ENCODE measurements at regions not wholly inside any gene's neighbourhood (a gene's known extent, or its start where the extent isn't known, plus 50 kb on each side); places are given as distances from the start of the nearest gene placed in this dataset.

GRCh38 chr13:76519685-76520084, 366.5 kb downstream of the KCTD12 start:
- ATAC-seq (ENCODE audit: low read depth in 2 of 2) (no peak), DNase-seq (no peak)
- H3K27me3 Mint-ChIP-seq = no peaks in the 10 kb centered on the region
- Histone ChIP-seq H3K36me3 (ENCODE audit: control insufficient read depth, insufficient read depth, low read length) (no peaks in the 10 kb centered on the region), H3K4me1 (ENCODE audit: control insufficient read depth, insufficient read depth, low read length, poor library complexity, severe bottlenecking) (no peaks in the 10 kb centered on the region), H3K27me3 (ENCODE audit: control insufficient read depth, insufficient read depth, low read length) (no peaks in the 10 kb centered on the region), H3K27ac (ENCODE audit: insufficient read depth, low read length, poor library complexity, severe bottlenecking) (no peak overlapping the region), H3K9me3 (ENCODE audit: control insufficient read depth in 2 of 2, low read length in 2 of 2) (no peaks in the 10 kb centered on the region), H3K4me3 (ENCODE audit: low read depth, low read length) (no peak overlapping the region)
- H3K9me3 Mint-ChIP-seq = peaks cover 0 to 2% (median 0%) of the 10 kb centered on the region in 7 donors
- no peaks in the 10 kb centered on the region for H3K4me1 Mint-ChIP-seq
- no peak overlapping the region for H3K4me3 Mint-ChIP-seq
- no peak overlapping the region for H3K27ac Mint-ChIP-seq
- no peaks in the 10 kb centered on the region for H3K36me3 Mint-ChIP-seq

GRCh38 chr13:76516586-76516985, 369.6 kb downstream of the KCTD12 start:
- ATAC-seq (ENCODE audit: low read depth in 2 of 2) (no peak), DNase-seq (no peak)
- H3K9me3 ChIP-seq (ENCODE audit: control insufficient read depth in 2 of 2, low read length in 2 of 2) = no peaks in the 10 kb centered on the region
- Mint-ChIP-seq H3K27ac (no peak overlapping the region), H3K27me3 (peaks cover 5% of the 10 kb centered on the region), H3K4me1 (no peaks in the 10 kb centered on the region), H3K36me3 (no peaks in the 10 kb centered on the region), H3K9me3 (peaks cover 0 to 4% (median 0%) of the 10 kb centered on the region in 7 donors), H3K4me3 (no peak overlapping the region)
- H3K36me3 ChIP-seq (ENCODE audit: control insufficient read depth, insufficient read depth, low read length) = no peaks in the 10 kb centered on the region
- H3K4me3 ChIP-seq (ENCODE audit: low read depth, low read length) = no peak overlapping the region
- no peaks in the 10 kb centered on the region for H3K4me1 ChIP-seq (ENCODE audit: control insufficient read depth, insufficient read depth, low read length, poor library complexity, severe bottlenecking)
- no peaks in the 10 kb centered on the region for H3K27me3 ChIP-seq (ENCODE audit: control insufficient read depth, insufficient read depth, low read length)
- H3K27ac ChIP-seq (ENCODE audit: insufficient read depth, low read length, poor library complexity, severe bottlenecking) = no peak overlapping the region

- Mint-ChIP-seq H3K9me3 (peaks cover 0 to 4% (median 0%) of the 10 kb centered on the region in 7 donors), H3K4me1 (no peaks in the 10 kb centered on the region)
- no peak for DNase-seq
Measured at GRCh38 chr13:76516013-76516412, 370.2 kb downstream of the KCTD12 start.

GRCh38 chr13:76512721-76513145, 373.5 kb downstream of the KCTD12 start:
- Histone ChIP-seq H3K27ac (ENCODE audit: insufficient read depth, low read length, poor library complexity, severe bottlenecking) (no peak overlapping the region), H3K4me1 (ENCODE audit: control insufficient read depth, insufficient read depth, low read length, poor library complexity, severe bottlenecking) (no peaks in the 10 kb centered on the region), H3K27me3 (ENCODE audit: control insufficient read depth, insufficient read depth, low read length) (no peaks in the 10 kb centered on the region), H3K9me3 (ENCODE audit: control insufficient read depth in 2 of 2, low read length in 2 of 2) (no peaks in the 10 kb centered on the region), H3K4me3 (ENCODE audit: low read depth, low read length) (no peak overlapping the region), H3K36me3 (ENCODE audit: control insufficient read depth, insufficient read depth, low read length) (no peaks in the 10 kb centered on the region)
- Mint-ChIP-seq H3K4me1 (no peaks in the 10 kb centered on the region), H3K27me3 (peaks cover 5% of the 10 kb centered on the region), H3K27ac (no peak overlapping the region), H3K9me3 (peaks cover 0 to 4% (median 0%) of the 10 kb centered on the region in 7 donors), H3K4me3 (no peak overlapping the region), H3K36me3 (no peaks in the 10 kb centered on the region)
- DNase-seq = no peak
- ATAC-seq (ENCODE audit: low read depth in 2 of 2) = no peak

More at GRCh38 chr13:76516013-76516412, 370.2 kb downstream of the KCTD12 start:
- H3K36me3 Mint-ChIP-seq = no peaks in the 10 kb centered on the region
- H3K36me3 ChIP-seq (ENCODE audit: control insufficient read depth, insufficient read depth, low read length) = no peaks in the 10 kb centered on the region
- H3K27ac ChIP-seq (ENCODE audit: insufficient read depth, low read length, poor library complexity, severe bottlenecking) = no peak overlapping the region
- H3K4me3 ChIP-seq (ENCODE audit: low read depth, low read length) = no peak overlapping the region
- ATAC-seq (ENCODE audit: low read depth in 2 of 2) = no peak
- H3K27me3 Mint-ChIP-seq = peaks cover 5% of the 10 kb centered on the region
- H3K27me3 ChIP-seq (ENCODE audit: control insufficient read depth, insufficient read depth, low read length) = no peaks in the 10 kb centered on the region
- H3K4me1 ChIP-seq (ENCODE audit: control insufficient read depth, insufficient read depth, low read length, poor library complexity, severe bottlenecking) = no peaks in the 10 kb centered on the region
- H3K4me3 Mint-ChIP-seq = no peak overlapping the region
- H3K9me3 ChIP-seq (ENCODE audit: control insufficient read depth in 2 of 2, low read length in 2 of 2) = no peaks in the 10 kb centered on the region
- H3K27ac Mint-ChIP-seq = no peak overlapping the region

- no peak overlapping the region for H3K4me3 Mint-ChIP-seq
- Histone ChIP-seq H3K4me3 (ENCODE audit: low read depth, low read length) (no peak overlapping the region), H3K36me3 (ENCODE audit: control insufficient read depth, insufficient read depth, low read length) (no peaks in the 10 kb centered on the region), H3K27ac (ENCODE audit: insufficient read depth, low read length, poor library complexity, severe bottlenecking) (no peak overlapping the region), H3K9me3 (ENCODE audit: control insufficient read depth in 2 of 2, low read length in 2 of 2) (no peaks in the 10 kb centered on the region), H3K4me1 (ENCODE audit: control insufficient read depth, insufficient read depth, low read length, poor library complexity, severe bottlenecking) (no peaks in the 10 kb centered on the region), H3K27me3 (ENCODE audit: control insufficient read depth, insufficient read depth, low read length) (peaks cover 1% of the 10 kb centered on the region)
- H3K4me1 Mint-ChIP-seq = no peaks in the 10 kb centered on the region
- ATAC-seq (ENCODE audit: low read depth in 2 of 2) (no peak), DNase-seq (no peak)
- H3K9me3 Mint-ChIP-seq = peaks cover 0 to 3% (median 0%) of the 10 kb centered on the region in 7 donors
- no peak overlapping the region for H3K27ac Mint-ChIP-seq
- no peaks in the 10 kb centered on the region for H3K36me3 Mint-ChIP-seq
- no peaks in the 10 kb centered on the region for H3K27me3 Mint-ChIP-seq
Measured at GRCh38 chr13:76505437-76505836, 380.8 kb downstream of the KCTD12 start.

- no peaks in the 10 kb centered on the region for H3K36me3 ChIP-seq (ENCODE audit: control insufficient read depth, insufficient read depth, low read length)
- no peaks in the 10 kb centered on the region for H3K36me3 Mint-ChIP-seq
- no peaks in the 10 kb centered on the region for H3K4me1 ChIP-seq (ENCODE audit: control insufficient read depth, insufficient read depth, low read length, poor library complexity, severe bottlenecking)
- no peaks in the 10 kb centered on the region for H3K4me1 Mint-ChIP-seq
- H3K27ac ChIP-seq (ENCODE audit: insufficient read depth, low read length, poor library complexity, severe bottlenecking) = no peak overlapping the region
- ATAC-seq (ENCODE audit: low read depth in 2 of 2) = no peak
- DNase-seq = no peak
- H3K27me3 Mint-ChIP-seq = no peaks in the 10 kb centered on the region
- H3K4me3 Mint-ChIP-seq = no peak overlapping the region
- no peaks in the 10 kb centered on the region for H3K9me3 ChIP-seq (ENCODE audit: control insufficient read depth in 2 of 2, low read length in 2 of 2)
- no peak overlapping the region for H3K4me3 ChIP-seq (ENCODE audit: low read depth, low read length)
- no peak overlapping the region for H3K27ac Mint-ChIP-seq
- peaks cover 0 to 3% (median 0%) of the 10 kb centered on the region in 7 donors for H3K9me3 Mint-ChIP-seq
- H3K27me3 ChIP-seq (ENCODE audit: control insufficient read depth, insufficient read depth, low read length) = peaks cover 1% of the 10 kb centered on the region
Measured at GRCh38 chr13:76503766-76504165, 382.4 kb downstream of the KCTD12 start.

GRCh38 chr13:76503291-76503690, 382.9 kb downstream of the KCTD12 start:
- H3K4me1 Mint-ChIP-seq = no peaks in the 10 kb centered on the region
- H3K4me3 Mint-ChIP-seq = no peak overlapping the region
- no peak overlapping the region for H3K27ac ChIP-seq (ENCODE audit: insufficient read depth, low read length, poor library complexity, severe bottlenecking)
- no peaks in the 10 kb centered on the region for H3K27me3 Mint-ChIP-seq
- H3K36me3 Mint-ChIP-seq = no peaks in the 10 kb centered on the region
- DNase-seq (peak in 1 of 3 donors; percentile 1), ATAC-seq (ENCODE audit: low read depth in 2 of 2) (no peak)
- no peak overlapping the region for H3K27ac Mint-ChIP-seq
- H3K9me3 Mint-ChIP-seq = peaks cover 0 to 3% (median 0%) of the 10 kb centered on the region in 7 donors
- H3K4me3 ChIP-seq (ENCODE audit: low read depth, low read length) = no peak overlapping the region
- H3K9me3 ChIP-seq (ENCODE audit: control insufficient read depth in 2 of 2, low read length in 2 of 2) = no peaks in the 10 kb centered on the region
- no peaks in the 10 kb centered on the region for H3K4me1 ChIP-seq (ENCODE audit: control insufficient read depth, insufficient read depth, low read length, poor library complexity, severe bottlenecking)
- peaks cover 1% of the 10 kb centered on the region for H3K27me3 ChIP-seq (ENCODE audit: control insufficient read depth, insufficient read depth, low read length)
- H3K36me3 ChIP-seq (ENCODE audit: control insufficient read depth, insufficient read depth, low read length) = no peaks in the 10 kb centered on the region

- Mint-ChIP-seq H3K4me3 (no peak overlapping the region), H3K36me3 (no peaks in the 10 kb centered on the region), H3K9me3 (peaks cover 0 to 3% (median 0%) of the 10 kb centered on the region in 7 donors), H3K4me1 (no peaks in the 10 kb centered on the region), H3K27ac (no peak overlapping the region), H3K27me3 (peaks cover 4% of the 10 kb centered on the region)
- no peak overlapping the region for H3K27ac ChIP-seq (ENCODE audit: insufficient read depth, low read length, poor library complexity, severe bottlenecking)
- H3K27me3 ChIP-seq (ENCODE audit: control insufficient read depth, insufficient read depth, low read length) = peaks cover 1% of the 10 kb centered on the region
- no peak for ATAC-seq (ENCODE audit: low read depth in 2 of 2)
- DNase-seq = no peak
- no peaks in the 10 kb centered on the region for H3K36me3 ChIP-seq (ENCODE audit: control insufficient read depth, insufficient read depth, low read length)
- H3K4me1 ChIP-seq (ENCODE audit: control insufficient read depth, insufficient read depth, low read length, poor library complexity, severe bottlenecking) = no peaks in the 10 kb centered on the region
- no peaks in the 10 kb centered on the region for H3K9me3 ChIP-seq (ENCODE audit: control insufficient read depth in 2 of 2, low read length in 2 of 2)
- no peak overlapping the region for H3K4me3 ChIP-seq (ENCODE audit: low read depth, low read length)
Measured at GRCh38 chr13:76500894-76501293, 385.3 kb downstream of the KCTD12 start.
